ENCODE measurements at regions not wholly inside any gene's neighbourhood (a gene's known extent, or its start where the extent isn't known, plus 50 kb on each side); places are given as distances from the start of the nearest gene placed in this dataset.

DNA sequence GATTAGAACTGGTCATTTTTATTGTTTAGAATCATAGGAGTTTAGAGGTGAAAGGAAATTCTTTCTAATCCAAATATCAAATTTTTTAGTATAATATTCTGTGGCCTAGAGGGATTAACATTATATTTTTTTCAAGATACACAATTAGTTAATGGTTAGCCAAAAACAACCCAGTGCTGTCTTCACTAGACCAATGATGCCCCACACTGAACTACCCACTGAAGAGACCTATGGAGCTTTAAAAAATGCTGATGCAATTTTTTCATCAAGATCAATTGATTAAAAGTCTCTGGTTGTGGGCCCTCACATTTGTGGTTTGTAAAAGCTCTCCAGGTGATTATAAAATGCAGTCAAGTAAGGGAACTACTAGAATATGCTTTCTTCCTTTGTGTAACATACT is 274.1 kb upstream of the C9orf72 start:
- H3K4me3 ChIP-seq (ENCODE audit: low read length): no peak overlapping the region
- H3K27ac ChIP-seq (ENCODE audit: low read length): no peak overlapping the region
- no peak overlapping the region for H2AFZ ChIP-seq (ENCODE audit: low read length)
- H3K9ac ChIP-seq (ENCODE audit: low read length): no peak overlapping the region
- no peaks in the 10 kb centered on the region for H3K9me2 ChIP-seq (replicated peaks; ENCODE audit: insufficient read depth, low read length)
- H3K4me1 ChIP-seq (ENCODE audit: low read length): no peaks in the 10 kb centered on the region
- no peaks in the 10 kb centered on the region for H3K27me3 ChIP-seq (replicated peaks; ENCODE audit: insufficient read depth, low read length)
- DNase-seq: no peak
- H3K36me3 ChIP-seq (replicated peaks; ENCODE audit: insufficient read depth, low read length): no peaks in the 10 kb centered on the region
- H3K9me3 ChIP-seq (replicated peaks; ENCODE audit: insufficient read depth, low read length): no peaks in the 10 kb centered on the region
- H3K4me2 ChIP-seq (ENCODE audit: low read depth, low read length): no peak overlapping the region
- H3F3A ChIP-seq (ENCODE audit: insufficient read depth, low read length): no peaks in the 10 kb centered on the region
- no peaks in the 10 kb centered on the region for H4K20me1 ChIP-seq (ENCODE audit: insufficient read depth, low read length)
- no peaks in the 10 kb centered on the region for H3K79me2 ChIP-seq (ENCODE audit: low read length)
- TF ChIP-seq, protein P1, sequence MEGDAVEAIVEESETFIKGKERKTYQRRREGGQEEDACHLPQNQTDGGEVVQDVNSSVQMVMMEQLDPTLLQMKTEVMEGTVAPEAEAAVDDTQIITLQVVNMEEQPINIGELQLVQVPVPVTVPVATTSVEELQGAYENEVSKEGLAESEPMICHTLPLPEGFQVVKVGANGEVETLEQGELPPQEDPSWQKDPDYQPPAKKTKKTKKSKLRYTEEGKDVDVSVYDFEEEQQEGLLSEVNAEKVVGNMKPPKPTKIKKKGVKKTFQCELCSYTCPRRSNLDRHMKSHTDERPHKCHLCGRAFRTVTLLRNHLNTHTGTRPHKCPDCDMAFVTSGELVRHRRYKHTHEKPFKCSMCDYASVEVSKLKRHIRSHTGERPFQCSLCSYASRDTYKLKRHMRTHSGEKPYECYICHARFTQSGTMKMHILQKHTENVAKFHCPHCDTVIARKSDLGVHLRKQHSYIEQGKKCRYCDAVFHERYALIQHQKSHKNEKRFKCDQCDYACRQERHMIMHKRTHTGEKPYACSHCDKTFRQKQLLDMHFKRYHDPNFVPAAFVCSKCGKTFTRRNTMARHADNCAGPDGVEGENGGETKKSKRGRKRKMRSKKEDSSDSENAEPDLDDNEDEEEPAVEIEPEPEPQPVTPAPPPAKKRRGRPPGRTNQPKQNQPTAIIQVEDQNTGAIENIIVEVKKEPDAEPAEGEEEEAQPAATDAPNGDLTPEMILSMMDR (IDR thresholded peaks at IDR 0.05; ENCODE audit: low read length): no peak
- TF ChIP-seq EZH2 (optimal IDR thresholded peaks at IDR 0.05; ENCODE audit: low read depth, low read length) (no peak), EZH2phosphoT487 (IDR thresholded peaks at IDR 0.05; ENCODE audit: low read length) (no peak)

GRCh38 chr9:27847818-27848217 is 274.5 kb upstream of the C9orf72 start:
- DNase-seq: no peak
- TF ChIP-seq, protein P1 (IDR thresholded peaks at IDR 0.05; ENCODE audit: low read length): no peak

DNA sequence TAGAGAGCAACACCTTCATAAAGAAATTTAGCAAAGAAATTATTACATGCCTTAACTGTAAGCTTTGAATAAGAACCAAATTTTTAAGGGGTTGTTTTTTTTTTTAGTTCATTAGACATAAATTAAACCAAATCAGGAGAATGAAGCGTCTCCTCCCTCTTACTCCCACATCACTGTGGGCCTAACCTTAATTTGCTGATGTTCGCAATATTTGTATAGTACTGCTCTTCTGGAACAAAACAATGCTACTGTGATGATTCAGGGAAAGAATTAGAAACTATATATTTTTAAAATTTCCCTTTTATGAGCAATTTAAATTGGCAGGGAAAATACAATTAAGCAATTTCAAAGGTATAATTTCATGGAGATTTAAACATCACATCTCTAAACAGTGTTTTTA is 275.0 kb upstream of the C9orf72 start:
- Histone ChIP-seq H3K27me3 (replicated peaks; ENCODE audit: insufficient read depth, low read length) (no peaks in the 10 kb centered on the region), H3K36me3 (replicated peaks; ENCODE audit: insufficient read depth, low read length) (no peaks in the 10 kb centered on the region), H3K4me3 (ENCODE audit: low read length) (no peak overlapping the region), H3K27ac (ENCODE audit: low read length) (no peak overlapping the region), H3K9me2 (replicated peaks; ENCODE audit: insufficient read depth, low read length) (no peaks in the 10 kb centered on the region), H3K4me2 (ENCODE audit: low read depth, low read length) (no peak overlapping the region), H3K9me3 (replicated peaks; ENCODE audit: insufficient read depth, low read length) (no peaks in the 10 kb centered on the region), H3K79me2 (ENCODE audit: low read length) (no peaks in the 10 kb centered on the region), H4K20me1 (ENCODE audit: insufficient read depth, low read length) (no peaks in the 10 kb centered on the region), H3K9ac (ENCODE audit: low read length) (no peak overlapping the region), H2AFZ (ENCODE audit: low read length) (no peak overlapping the region), H3F3A (ENCODE audit: insufficient read depth, low read length) (no peaks in the 10 kb centered on the region), H3K4me1 (ENCODE audit: low read length) (no peaks in the 10 kb centered on the region)
- DNase-seq: no peak
- TF ChIP-seq, protein P1 (IDR thresholded peaks at IDR 0.05; ENCODE audit: low read length): no peak
- TF ChIP-seq EZH2 (optimal IDR thresholded peaks at IDR 0.05; ENCODE audit: low read depth, low read length): no peak
- TF ChIP-seq EZH2phosphoT487 (IDR thresholded peaks at IDR 0.05; ENCODE audit: low read length): no peak

More at GRCh38 chr9:27847818-27848217, 274.5 kb upstream of the C9orf72 start:
- H3K9me2 ChIP-seq (replicated peaks; ENCODE audit: insufficient read depth, low read length): no peaks in the 10 kb centered on the region
- H3K36me3 ChIP-seq (replicated peaks; ENCODE audit: insufficient read depth, low read length): no peaks in the 10 kb centered on the region
- H3K79me2 ChIP-seq (ENCODE audit: low read length): no peaks in the 10 kb centered on the region
- no peak overlapping the region for H3K9ac ChIP-seq (ENCODE audit: low read length)
- H3F3A ChIP-seq (ENCODE audit: insufficient read depth, low read length): no peaks in the 10 kb centered on the region
- H3K9me3 ChIP-seq (replicated peaks; ENCODE audit: insufficient read depth, low read length): no peaks in the 10 kb centered on the region
- no peak overlapping the region for H2AFZ ChIP-seq (ENCODE audit: low read length)
- H3K4me3 ChIP-seq (ENCODE audit: low read length): no peak overlapping the region
- no peaks in the 10 kb centered on the region for H3K27me3 ChIP-seq (replicated peaks; ENCODE audit: insufficient read depth, low read length)
- H3K27ac ChIP-seq (ENCODE audit: low read length): no peak overlapping the region
- H3K4me1 ChIP-seq (ENCODE audit: low read length): no peaks in the 10 kb centered on the region
- H3K4me2 ChIP-seq (ENCODE audit: low read depth, low read length): no peak overlapping the region
- H4K20me1 ChIP-seq (ENCODE audit: insufficient read depth, low read length): no peaks in the 10 kb centered on the region
